Fibroblast of skin of right quadriceps (primary cell): ENCODE measurements at regions not wholly inside any gene's neighbourhood (a gene's known extent, or its start where the extent isn't known, plus 50 kb on each side); places are given as distances from the start of the nearest gene placed in this dataset.

ENCODE experiments used
- DNase-seq: peaks from one replicate; pipeline ENCODE4 v3.0.0-alpha.2; 2013

GRCh38 chrX:8868906-8869305, 67.7 kb upstream of the FAM9A start:
- DNase-seq, result peak; percentile 31

- DNase-seq, result peak; percentile 89
Measured at GRCh38 chrX:8868070-8868773, 67.0 kb upstream of the FAM9A start.

GRCh38 chrX:8867406-8867805, 66.2 kb upstream of the FAM9A start:
- DNase-seq, result peak; percentile 13

DNA sequence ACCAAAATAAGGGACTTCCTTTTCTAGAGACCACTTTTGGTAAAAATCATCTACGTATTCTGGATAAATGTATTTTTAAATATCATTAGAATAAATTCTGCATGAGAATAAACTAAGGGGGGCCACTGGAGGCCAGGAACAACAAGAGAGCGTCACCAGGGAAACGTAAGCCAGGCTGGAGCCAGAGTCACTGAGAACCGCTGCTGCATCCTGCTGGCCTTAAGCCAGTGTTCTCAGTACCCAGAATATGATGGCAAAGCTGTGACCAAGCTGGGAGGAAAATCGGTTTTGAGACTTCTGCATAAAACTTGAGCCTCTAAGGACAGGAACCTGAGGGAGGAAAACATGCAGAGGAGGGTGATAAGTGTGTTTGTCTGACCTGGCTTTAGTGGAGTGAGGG, 63.0 kb upstream of the FAM9A start:
- no peak for DNase-seq

- DNase-seq, result no peak
Measured at GRCh38 chrX:8861908-8862307, 60.7 kb upstream of the FAM9A start.

DNA sequence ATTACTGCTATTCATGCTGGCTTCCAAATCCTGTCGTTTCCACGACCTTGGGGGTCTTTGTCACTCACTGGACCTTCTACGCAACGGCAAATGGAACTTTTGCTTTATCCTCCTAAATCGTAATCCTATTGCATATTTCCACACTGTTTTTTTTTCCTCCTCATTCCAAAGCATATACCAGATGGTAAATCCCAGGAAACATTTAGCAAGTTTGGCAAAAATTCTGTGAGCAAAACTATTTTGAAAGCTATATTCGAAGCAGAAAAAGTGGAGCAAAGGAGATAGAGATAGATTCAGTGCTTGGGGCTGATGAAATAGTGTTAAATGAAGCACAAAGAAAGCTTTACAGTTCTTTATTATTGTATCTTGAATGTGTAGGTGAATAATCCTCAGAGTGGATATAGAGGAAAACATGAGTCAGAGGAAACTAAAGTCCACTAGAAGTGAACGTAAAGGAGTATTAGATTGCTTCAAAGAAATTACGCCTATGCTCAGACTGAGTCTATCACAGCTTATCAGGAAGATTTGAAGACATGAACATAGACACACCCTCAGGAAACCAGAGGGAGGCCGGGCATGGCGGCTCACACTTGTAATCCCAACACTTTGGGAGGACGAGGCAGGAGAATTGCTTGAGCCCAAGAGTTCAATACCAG, 50.2 kb upstream of the FAM9A start:
- no peak for DNase-seq
